AG04450 (cell line): ENCODE measurements at regions not wholly inside any gene's neighbourhood (a gene's known extent, or its start where the extent isn't known, plus 50 kb on each side); places are given as distances from the start of the nearest gene placed in this dataset.
"Not testable (repeated sequence)": the region's sequence is repeated elsewhere in the genome, so short reads cannot be mapped to it uniquely, and the experiment has no call there.

Experiments used
- CTCF ChIA-PET: fragments of 300-600, 350-600 bp; formaldehyde crosslinking; extraction: SDS; loops from one replicate; lab custom pipeline; 2022; ENCODE audit warnings: antibody characterized with exemption, inconsistent platforms; lab: Charles Lee
- POLR2A ChIA-PET: fragments of 350-600 bp; formaldehyde crosslinking; extraction: SDS; loops from one replicate; lab custom pipeline; 2021; ENCODE audit warnings: antibody characterized with exemption, inconsistent platforms; lab: Yijun Ruan, JAX
- DNase-seq: peaks from one replicate; pipeline ENCODE4 v3.0.0-alpha.2; 2011; ENCODE audit warnings: low read depth, low spot score
- H3K27ac ChIP-seq: one replicate; pipeline ENCODE4 v1.5.1; 2012; ENCODE audit warnings: low read depth, low read length, control low read depth
- H3K27me3 ChIP-seq: one replicate; pipeline ENCODE4 v1.6.0; 2012; ENCODE audit warnings: low read length; ENCODE audit not compliant: control insufficient read depth, insufficient read depth
- H3K4me3 ChIP-seq: 2 replicates; pipeline ENCODE4 v1.5.1; 2011; ENCODE audit warnings: mild to moderate bottlenecking, low read depth, low read length, control low read depth
- H3K9me3 ChIP-seq: 2 replicates; pipeline ENCODE4 v1.5.1; 2012; ENCODE audit warnings: low read length; ENCODE audit not compliant: control insufficient read depth, insufficient read depth
- CTCF ChIP-seq: IDR thresholded peaks from 2 replicates; pipeline ENCODE4 v1.5.1; 2011; ENCODE audit warnings: low read depth, low read length, control low read depth, inconsistent platforms

GRCh38 chr11:93063086-93063485, 93.6 kb downstream of the MTNR1B start:
- no peak overlapping the region for H3K27ac ChIP-seq
- H3K4me3 ChIP-seq, result no peak overlapping the region
- CTCF ChIA-PET, result interaction anchor here (1.9 kb wide), 1 partner anchor 121 kb away, joined by 5 read pairs; no protein-coding TSS in a partner anchor
- no peak for TF ChIP-seq CTCF
- H3K27me3 ChIP-seq, result no peaks in the 10 kb centered on the region
- no peaks in the 10 kb centered on the region; the same call in 1 of the 2 replicates for H3K9me3 ChIP-seq
- POLR2A ChIA-PET, result interaction anchor here (0.5 kb wide), 1 partner anchor 9 kb away, joined by 3 read pairs; no protein-coding TSS in a partner anchor
- no peak for DNase-seq

GRCh38 chr11:93065074-93065674, 95.7 kb downstream of the MTNR1B start:
- POLR2A ChIA-PET, H3K27me3 ChIP-seq, H3K9me3 ChIP-seq, H3K4me3 ChIP-seq, H3K27ac ChIP-seq, DNase-seq: not testable (repeated sequence)
- CTCF ChIA-PET, result interaction anchor here (1.8 kb wide), 1 partner anchor 123 kb away, joined by 7 read pairs; no protein-coding TSS in a partner anchor

- H3K27me3 ChIP-seq, result no peaks in the 10 kb centered on the region
- H3K27ac ChIP-seq, result no peak overlapping the region
- H3K4me3 ChIP-seq, result no peak overlapping the region
- no peak for DNase-seq
- H3K9me3 ChIP-seq, result no peaks in the 10 kb centered on the region; the same call in 1 of the 2 replicates
- POLR2A ChIA-PET, result no interaction called here
- CTCF ChIA-PET, result interaction anchor here (1.4 kb wide), 1 partner anchor 18 kb away, joined by 4 read pairs; no protein-coding TSS in a partner anchor
- no peak for TF ChIP-seq CTCF
Measured at GRCh38 chr11:93067881-93068390, 98.5 kb downstream of the MTNR1B start.

- DNase-seq, result no peak
- no peak for TF ChIP-seq CTCF
- CTCF ChIA-PET, result interaction anchor here (0.8 to 3.7 kb wide), 2 partner anchors 17 kb away, joined by 3 to 19 read pairs; no protein-coding TSS in a partner anchor
Measured at GRCh38 chr11:93072229-93072914, 102.9 kb downstream of the MTNR1B start.

GRCh38 chr11:93073026-93073425, 103.6 kb downstream of the MTNR1B start:
- DNase-seq, result no peak
- H3K27me3 ChIP-seq, result no peaks in the 10 kb centered on the region
- no peak overlapping the region for H3K27ac ChIP-seq
- no peak overlapping the region for H3K4me3 ChIP-seq
- TF ChIP-seq CTCF, result no peak
- CTCF ChIA-PET, result interaction anchor here (3.7 kb wide), 1 partner anchor 16 kb away, joined by 19 read pairs; no protein-coding TSS in a partner anchor
- POLR2A ChIA-PET, result no interaction called here
- no peaks in the 10 kb centered on the region for H3K9me3 ChIP-seq

More at GRCh38 chr11:93072229-93072914, 102.9 kb downstream of the MTNR1B start:
- Histone ChIP-seq H3K27me3 (no peaks in the 10 kb centered on the region), H3K4me3 (no peak overlapping the region), H3K9me3 (no peaks in the 10 kb centered on the region), H3K27ac (no peak overlapping the region)
- POLR2A ChIA-PET, result no interaction called here
